Bronchial epithelial cell (primary cell): ENCODE measurements at regions not wholly inside any gene's neighbourhood (a gene's known extent, or its start where the extent isn't known, plus 50 kb on each side); places are given as distances from the start of the nearest gene placed in this dataset.

Experiments
- DNase-seq: peaks from one replicate; pipeline ENCODE4 v3.0.0-alpha.2; 2010; ENCODE audit warnings: low read depth
- FAIRE-seq: peaks from 2 replicates; lab custom pipeline; 2011; peaks lifted over from hg19 to GRCh38; lab: Jason Lieb, UNC
- H3K27me3 ChIP-seq: 2 replicates; pipeline ENCODE4 v1.5.1; 2011; ENCODE audit warnings: low read length; ENCODE audit not compliant: control insufficient read depth, insufficient read depth
- H3K36me3 ChIP-seq: 2 replicates; pipeline ENCODE4 v1.5.1; 2011; ENCODE audit warnings: low read length; ENCODE audit not compliant: control insufficient read depth, insufficient read depth
- H3K4me3 ChIP-seq: 2 replicates; pipeline ENCODE4 v1.5.1; 2011; ENCODE audit warnings: mild to moderate bottlenecking, low read depth, low read length, control low read depth
- TF ChIP-seq, protein P1 (sequence below): IDR thresholded peaks from 2 replicates; pipeline ENCODE4 v1.5.1; 2011; ENCODE audit warnings: mild to moderate bottlenecking, moderate library complexity, low read length, control low read depth, inconsistent platforms; ENCODE audit not compliant: insufficient read depth, severe bottlenecking

DNA sequence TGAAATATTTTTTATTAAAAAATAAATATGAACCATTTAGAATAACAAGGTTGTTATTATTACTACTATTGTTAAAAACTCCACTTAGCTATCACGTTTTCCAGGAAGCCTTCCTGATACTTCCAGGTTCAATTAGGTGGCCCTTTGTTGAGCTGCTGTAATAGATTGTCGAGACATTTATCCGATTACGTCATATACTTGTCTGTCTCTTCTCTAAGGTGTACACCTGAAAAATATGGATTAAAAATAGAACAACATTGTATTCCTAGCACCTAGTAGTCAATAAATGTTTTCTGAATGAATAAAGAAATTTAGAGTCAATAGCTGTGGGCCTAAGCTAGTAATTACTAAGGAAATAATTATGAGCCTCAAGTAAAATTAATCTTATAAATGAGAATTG is 359.6 kb downstream of the RNF144B start:
- Histone ChIP-seq H3K4me3 (no peak overlapping the region), H3K27me3 (peaks cover 1% of the 10 kb centered on the region), H3K36me3 (no peaks in the 10 kb centered on the region)
- TF ChIP-seq, protein P1, sequence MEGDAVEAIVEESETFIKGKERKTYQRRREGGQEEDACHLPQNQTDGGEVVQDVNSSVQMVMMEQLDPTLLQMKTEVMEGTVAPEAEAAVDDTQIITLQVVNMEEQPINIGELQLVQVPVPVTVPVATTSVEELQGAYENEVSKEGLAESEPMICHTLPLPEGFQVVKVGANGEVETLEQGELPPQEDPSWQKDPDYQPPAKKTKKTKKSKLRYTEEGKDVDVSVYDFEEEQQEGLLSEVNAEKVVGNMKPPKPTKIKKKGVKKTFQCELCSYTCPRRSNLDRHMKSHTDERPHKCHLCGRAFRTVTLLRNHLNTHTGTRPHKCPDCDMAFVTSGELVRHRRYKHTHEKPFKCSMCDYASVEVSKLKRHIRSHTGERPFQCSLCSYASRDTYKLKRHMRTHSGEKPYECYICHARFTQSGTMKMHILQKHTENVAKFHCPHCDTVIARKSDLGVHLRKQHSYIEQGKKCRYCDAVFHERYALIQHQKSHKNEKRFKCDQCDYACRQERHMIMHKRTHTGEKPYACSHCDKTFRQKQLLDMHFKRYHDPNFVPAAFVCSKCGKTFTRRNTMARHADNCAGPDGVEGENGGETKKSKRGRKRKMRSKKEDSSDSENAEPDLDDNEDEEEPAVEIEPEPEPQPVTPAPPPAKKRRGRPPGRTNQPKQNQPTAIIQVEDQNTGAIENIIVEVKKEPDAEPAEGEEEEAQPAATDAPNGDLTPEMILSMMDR: no peak
- DNase-seq (no peak), FAIRE-seq (no peak)

DNA sequence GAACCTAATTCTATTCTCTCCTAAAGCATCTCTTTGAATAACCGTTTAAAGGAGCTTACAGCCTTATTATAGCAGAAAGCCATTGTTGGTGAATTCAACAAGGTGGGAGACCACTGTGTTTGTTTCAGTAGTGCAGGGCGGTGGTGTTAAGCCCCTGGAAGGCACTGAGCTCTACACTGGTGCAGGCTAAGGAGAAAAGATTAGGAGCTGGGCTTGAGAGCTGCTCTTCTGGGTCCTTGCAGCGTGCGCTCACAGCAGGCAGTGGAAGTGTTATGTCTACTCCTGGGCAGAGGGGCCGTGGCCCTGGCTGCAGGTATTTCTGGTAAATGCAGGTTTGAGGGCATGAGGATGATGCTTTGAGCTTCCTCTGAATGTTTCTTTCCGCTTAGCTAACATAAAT is 361.2 kb downstream of the RNF144B start:
- no peaks in the 10 kb centered on the region for H3K36me3 ChIP-seq
- no peak for FAIRE-seq
- TF ChIP-seq, protein P1: no peak
- H3K27me3 ChIP-seq: peaks cover 1% of the 10 kb centered on the region
- no peak overlapping the region for H3K4me3 ChIP-seq
- no peak for DNase-seq

DNA sequence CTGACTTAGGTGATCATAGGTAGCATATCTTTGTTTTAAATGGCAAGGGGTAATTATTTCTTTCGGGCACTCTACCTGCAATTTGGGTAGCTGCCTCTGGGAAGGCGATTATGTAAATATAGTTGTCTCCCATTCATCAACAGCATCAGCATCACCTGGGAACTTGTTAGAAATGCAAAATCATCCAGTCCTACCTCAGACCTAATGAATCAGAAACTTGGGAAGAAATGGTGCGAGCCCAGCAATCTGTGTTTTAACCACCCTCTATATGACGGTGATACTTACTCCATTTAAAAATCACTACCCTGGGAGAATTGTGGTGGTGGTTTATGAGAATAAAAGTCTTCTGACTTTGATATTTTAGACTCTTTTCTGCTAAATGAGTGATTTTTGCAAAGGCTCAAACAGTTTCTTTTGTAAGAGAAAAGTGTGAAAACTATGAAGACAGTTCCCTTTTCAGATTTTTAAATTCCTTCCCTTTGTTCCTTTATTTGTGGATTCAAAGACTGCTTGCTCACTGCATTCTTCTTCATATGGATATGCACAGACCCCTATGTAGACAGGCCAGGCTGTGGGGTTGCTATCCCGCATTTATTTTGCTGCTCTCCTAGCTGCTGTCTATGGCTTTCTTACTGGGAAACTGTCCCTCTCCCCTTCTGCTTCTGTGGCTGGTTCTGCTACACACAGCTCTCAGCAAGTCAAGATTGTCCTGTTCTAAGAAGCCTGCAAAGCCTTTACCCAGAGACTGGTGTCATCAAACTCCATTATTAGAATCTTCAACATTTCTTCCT is 365.3 kb downstream of the RNF144B start:
- DNase-seq (no peak), FAIRE-seq (no peak)
- no peak overlapping the region for H3K4me3 ChIP-seq
- peaks cover 1% of the 10 kb centered on the region for H3K27me3 ChIP-seq
- TF ChIP-seq, protein P1: no peak
- no peaks in the 10 kb centered on the region for H3K36me3 ChIP-seq

DNA sequence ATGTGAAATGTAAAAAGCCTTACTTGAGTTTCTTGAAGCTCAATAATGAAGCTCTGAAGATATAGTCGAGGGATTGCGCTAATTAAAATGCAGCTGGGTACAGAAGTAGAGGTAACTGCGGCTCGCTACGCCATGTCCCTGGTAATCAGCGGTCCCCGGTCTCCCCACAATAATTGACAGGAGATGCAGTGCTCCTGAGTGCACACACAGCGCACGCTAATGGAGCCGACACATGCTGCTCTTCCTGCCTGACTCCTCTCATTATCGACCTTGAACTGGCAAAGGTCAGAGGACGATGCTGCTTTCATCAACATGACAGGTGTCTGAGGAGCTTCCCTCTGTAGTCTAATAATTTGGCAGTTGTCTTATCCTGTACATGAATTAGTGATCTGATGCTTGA is 365.9 kb downstream of the RNF144B start:
- DNase-seq (no peak), FAIRE-seq (no peak)
- peaks cover 1% of the 10 kb centered on the region for H3K27me3 ChIP-seq
- no peak overlapping the region for H3K4me3 ChIP-seq
- H3K36me3 ChIP-seq: no peaks in the 10 kb centered on the region
- TF ChIP-seq, protein P1: no peak

DNA sequence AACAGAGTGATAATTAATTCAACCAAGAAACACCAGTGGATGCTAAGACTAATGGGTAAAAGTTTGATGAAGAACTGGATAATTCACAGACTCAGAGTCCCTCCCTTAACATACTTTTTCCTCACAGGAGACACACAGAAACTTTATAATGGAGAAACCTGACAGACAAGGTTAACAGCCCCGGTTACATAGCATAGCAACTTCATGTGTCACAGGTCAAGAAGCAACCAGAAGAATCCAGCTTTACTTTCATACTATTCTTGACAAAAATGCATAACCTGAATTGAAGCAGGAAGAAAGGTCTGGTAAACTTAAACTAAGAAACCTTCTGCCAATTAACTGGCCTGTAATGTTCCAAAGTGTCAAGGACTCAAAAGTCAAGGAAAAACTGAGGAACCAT is 375.9 kb downstream of the RNF144B start:
- Histone ChIP-seq H3K4me3 (no peak overlapping the region), H3K36me3 (no peaks in the 10 kb centered on the region), H3K27me3 (no peaks in the 10 kb centered on the region)
- TF ChIP-seq, protein P1: no peak
- DNase-seq: peak; percentile 37
- peak; percentile 18 for FAIRE-seq

DNA sequence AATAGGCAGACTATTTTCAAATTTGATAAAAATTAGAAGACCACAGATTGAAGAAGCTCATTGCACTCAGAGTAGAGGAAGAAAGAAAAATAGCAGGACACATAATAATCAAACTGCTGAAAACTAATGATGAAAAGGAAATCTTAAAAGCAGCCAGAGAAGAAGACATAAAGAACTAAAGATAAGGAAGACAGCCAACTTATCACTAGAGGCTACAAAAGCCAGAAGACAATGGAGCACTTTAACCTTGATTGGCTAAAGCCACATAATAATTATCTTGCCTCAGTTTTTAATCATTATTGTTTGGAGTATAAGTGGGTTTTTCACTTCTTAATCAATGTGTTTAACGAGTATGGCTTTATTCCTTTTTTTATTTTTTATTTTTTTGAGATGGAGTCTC is 397.6 kb downstream of the RNF144B start:
- no peak overlapping the region for H3K4me3 ChIP-seq
- no peaks in the 10 kb centered on the region for H3K36me3 ChIP-seq
- no peak for DNase-seq
- no peak for FAIRE-seq
- TF ChIP-seq, protein P1: no peak
- H3K27me3 ChIP-seq: no peaks in the 10 kb centered on the region
